Tibial artery (tissue), 4 donors: ENCODE measurements at regions not wholly inside any gene's neighbourhood (a gene's known extent, or its start where the extent isn't known, plus 50 kb on each side); places are given as distances from the start of the nearest gene placed in this dataset.

ENCODE experiments used
- DNase-seq, 2 donors: peaks; one replicate each; pipeline ENCODE4 v3.0.0-alpha.2; 2019
- H3K27ac ChIP-seq, 2 donors: fragments of 200-600 bp; sonication (generic) in 1 of 2; 1 replicate in 1 of 2; 2 replicates in 1 of 2; pipeline ENCODE4 v1.5.1; 2018 to 2019; ENCODE audit warnings: mild to moderate bottlenecking in 1 of 2
- H3K27me3 ChIP-seq, 2 donors: fragments of 200-600 bp; sonication (generic) in 1 of 2; one replicate each; pipeline versions ENCODE4 v1.5.1 to v1.6.0; 2016 to 2019
- H3K36me3 ChIP-seq, 3 donors: fragments of 200-600 bp; sonication (generic) in 2 of 3; one replicate each; pipeline ENCODE4 v1.5.1; 2016 to 2019; ENCODE audit warnings: mild to moderate bottlenecking in 2 of 3
- H3K4me1 ChIP-seq, 4 donors: fragments of 200-600 bp; sonication (generic) in 2 of 4; 1 replicate in 3 of 4; 2 replicates in 1 of 4; pipeline ENCODE4 v1.5.1; 2016 to 2019
- H3K4me3 ChIP-seq, 2 donors: fragments of 200-600 bp; sonication (generic) in 1 of 2; 1 replicate in 1 of 2; 2 replicates in 1 of 2; pipeline ENCODE4 v1.5.1; 2018 to 2019; ENCODE audit warnings: mild to moderate bottlenecking in 2 of 2
- H3K9me3 ChIP-seq, 3 donors: fragments of 200-600 bp; sonication (generic) in 1 of 3; one replicate each; pipeline ENCODE4 v1.5.1; 2016 to 2019
- CTCF ChIP-seq, 2 experiments: fragments of 200-600 bp in 1 of 2; fragments of 450-650 bp in 1 of 2; IDR thresholded peaks; one replicate each; pipeline ENCODE4 v1.5.1; 2017 to 2019; ENCODE audit warnings: antibody characterized with exemption in 2 of 2, mild to moderate bottlenecking in 1 of 2, moderate library complexity in 1 of 2
- intact Hi-C: fragments of 100-400 bp; cut with DNase I; formaldehyde crosslinking; loops from one replicate; pipeline ENCODE4 v1.15.0; 2023; ENCODE audit warnings: low total_unique reads

DNA sequence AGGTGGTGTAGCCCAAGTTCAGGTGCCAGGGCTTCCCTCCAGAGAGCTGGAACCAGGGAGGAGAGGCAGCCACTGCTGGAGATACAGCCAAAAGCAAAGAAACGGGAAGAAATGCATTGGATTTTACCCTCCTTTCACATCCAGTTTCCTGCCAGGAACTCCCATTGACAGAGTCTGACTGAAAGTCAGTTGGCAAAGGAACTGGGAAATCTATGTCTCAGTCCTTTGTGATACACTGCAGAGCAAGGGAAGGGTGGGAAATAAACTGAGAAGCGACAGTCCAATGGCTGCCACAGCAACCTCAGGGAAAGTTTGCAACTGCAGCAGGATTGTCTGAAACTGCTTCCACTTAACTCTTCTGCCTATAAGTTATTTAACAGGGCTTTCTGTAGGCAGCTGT is 142.6 kb downstream of the SATB1 start:
- DNase-seq = no peak

GRCh38 chr3:18279226-18279737 is 145.9 kb downstream of the SATB1 start:
- Histone ChIP-seq H3K36me3 (no peaks in the 10 kb centered on the region), H3K4me1 (no peaks in the 10 kb centered on the region), H3K9me3 (no peaks in the 10 kb centered on the region), H3K27ac (no peak overlapping the region), H3K4me3 (no peak overlapping the region), H3K27me3 (no peaks in the 10 kb centered on the region)
- no peak for DNase-seq
- no peak for TF ChIP-seq CTCF (IDR thresholded peaks at IDR 0.05)
- intact Hi-C loops = no loop called here

More for the DNA sequence above, 142.6 kb downstream of the SATB1 start:
- no peak overlapping the region for H3K4me3 ChIP-seq
- TF ChIP-seq CTCF (IDR thresholded peaks at IDR 0.05) = no peak
- no peaks in the 10 kb centered on the region for H3K27me3 ChIP-seq
- intact Hi-C loops = no loop called here
- no peaks in the 10 kb centered on the region for H3K36me3 ChIP-seq
- no peak overlapping the region for H3K27ac ChIP-seq
- no peaks in the 10 kb centered on the region for H3K4me1 ChIP-seq
- H3K9me3 ChIP-seq = no peaks in the 10 kb centered on the region

- no peak for DNase-seq
- intact Hi-C loops = no loop called here
- no peaks in the 10 kb centered on the region for H3K27me3 ChIP-seq
- H3K9me3 ChIP-seq = no peaks in the 10 kb centered on the region
- H3K27ac ChIP-seq = no peak overlapping the region
- H3K4me1 ChIP-seq = no peaks in the 10 kb centered on the region
- H3K4me3 ChIP-seq = no peak overlapping the region
- no peaks in the 10 kb centered on the region for H3K36me3 ChIP-seq
- TF ChIP-seq CTCF (IDR thresholded peaks at IDR 0.05) = no peak
Measured at GRCh38 chr3:18264853-18265252, 160.3 kb downstream of the SATB1 start.

- H3K36me3 ChIP-seq = no peaks in the 10 kb centered on the region
- H3K27me3 ChIP-seq = no peaks in the 10 kb centered on the region
- no peak for DNase-seq
- no peaks in the 10 kb centered on the region for H3K9me3 ChIP-seq
- no peak overlapping the region for H3K4me3 ChIP-seq
- H3K27ac ChIP-seq = no peak overlapping the region
- intact Hi-C loops = no loop called here
- no peak for TF ChIP-seq CTCF (IDR thresholded peaks at IDR 0.05)
- no peaks in the 10 kb centered on the region for H3K4me1 ChIP-seq
Measured at GRCh38 chr3:18264361-18264760, 160.8 kb downstream of the SATB1 start.

- H3K36me3 ChIP-seq = no peaks in the 10 kb centered on the region
- H3K4me1 ChIP-seq = no peaks in the 10 kb centered on the region
- H3K27ac ChIP-seq = no peak overlapping the region
- intact Hi-C loops = no loop called here
- TF ChIP-seq CTCF (IDR thresholded peaks at IDR 0.05) = no peak
- DNase-seq = no peak
- no peaks in the 10 kb centered on the region for H3K27me3 ChIP-seq
- H3K9me3 ChIP-seq = no peaks in the 10 kb centered on the region
- no peak overlapping the region for H3K4me3 ChIP-seq
Measured at GRCh38 chr3:18258492-18258891, 166.6 kb downstream of the SATB1 start.

- Histone ChIP-seq H3K4me1 (no peaks in the 10 kb centered on the region), H3K27ac (no peak overlapping the region), H3K36me3 (no peaks in the 10 kb centered on the region), H3K27me3 (no peaks in the 10 kb centered on the region), H3K4me3 (no peak overlapping the region), H3K9me3 (no peaks in the 10 kb centered on the region)
- no peak for TF ChIP-seq CTCF (IDR thresholded peaks at IDR 0.05)
- DNase-seq = no peak
- intact Hi-C loops = no loop called here
Measured at GRCh38 chr3:18252578-18252977, 172.6 kb downstream of the SATB1 start.
